ENCODE measurements at regions not wholly inside any gene's neighbourhood (a gene's known extent, or its start where the extent isn't known, plus 50 kb on each side); places are given as distances from the start of the nearest gene placed in this dataset.
"Not testable (repeated sequence)": the region's sequence is repeated elsewhere in the genome, so short reads cannot be mapped to it uniquely, and the experiment has no call there.

DNA sequence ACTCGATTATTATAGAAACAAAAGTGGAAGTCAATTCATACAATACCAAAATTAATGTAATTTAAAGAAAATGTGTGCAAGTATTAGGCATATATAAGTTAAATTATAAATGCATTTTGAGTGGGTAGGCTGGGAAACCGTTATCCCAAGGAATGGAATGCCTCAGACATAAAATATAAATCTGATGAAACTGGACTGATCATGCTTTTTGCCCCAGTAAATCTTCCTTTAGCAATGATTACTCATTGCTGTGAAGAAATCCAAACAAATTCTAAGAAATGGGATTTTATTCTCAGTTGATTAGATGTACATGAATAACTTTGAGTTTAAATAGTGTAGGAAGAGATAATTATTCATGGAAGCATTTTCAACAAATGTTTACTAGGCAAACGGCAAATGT lies 185.5 kb upstream of the KCNMB2 start:
- no peak for DNase-seq

- no peak for DNase-seq
These were observed 183.8 kb upstream of the KCNMB2 start for GRCh38 chr3:178352326-178353005.

DNA sequence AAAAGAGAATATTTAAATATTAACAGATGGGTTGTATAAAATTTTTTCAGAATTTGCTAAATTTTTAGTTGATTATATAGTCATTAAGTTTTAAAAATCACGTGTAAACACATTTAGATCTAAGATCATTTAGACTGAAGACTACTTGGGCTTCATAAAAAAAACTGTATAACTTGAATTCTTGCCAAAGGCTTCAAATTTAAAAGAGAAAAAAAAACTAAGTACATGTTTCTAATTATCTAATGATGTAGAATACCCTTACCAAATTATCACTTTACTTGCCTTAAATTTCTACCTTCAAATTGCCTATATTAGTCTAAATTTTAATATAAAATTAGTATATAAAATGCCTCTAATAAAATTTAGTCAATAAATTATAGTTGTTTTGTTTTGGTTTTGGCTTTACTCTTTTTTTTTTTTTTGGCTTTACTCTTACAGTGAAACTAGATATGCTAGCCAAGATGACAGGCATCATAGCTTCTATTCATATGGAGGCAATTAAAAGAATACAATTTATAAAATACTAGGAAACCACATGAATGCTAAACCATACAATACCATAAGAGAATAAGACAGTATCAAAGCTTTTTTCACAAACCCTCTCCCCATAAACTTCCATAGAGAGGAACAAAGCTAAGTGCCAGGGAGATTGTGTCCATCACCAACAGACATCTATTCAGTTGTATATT lies 183.1 kb upstream of the KCNMB2 start:
- DNase-seq: no peak

DNA sequence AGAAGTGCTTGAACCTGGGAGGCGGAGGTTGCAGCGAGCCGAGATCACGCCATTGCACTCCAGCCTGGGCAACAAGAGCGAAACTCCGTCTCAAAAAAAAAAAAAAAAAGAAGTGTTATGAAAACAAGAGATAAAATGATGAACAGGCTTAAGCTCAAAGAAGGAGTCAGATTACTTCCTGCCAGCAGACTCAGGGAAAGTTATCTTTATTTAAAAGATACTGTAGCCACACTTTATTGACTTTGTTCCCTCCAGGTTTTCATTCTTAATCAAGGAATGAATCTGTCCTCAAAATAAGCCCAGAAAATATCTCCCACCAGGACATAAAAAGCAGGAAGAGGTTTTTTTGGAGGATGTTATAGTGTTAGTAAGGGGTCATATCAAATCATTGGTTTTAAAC lies 176.5 kb upstream of the KCNMB2 start:
- no peak for DNase-seq

GRCh38 chr3:178363048-178363447 lies 173.2 kb upstream of the KCNMB2 start:
- not testable (repeated sequence) for DNase-seq

DNA sequence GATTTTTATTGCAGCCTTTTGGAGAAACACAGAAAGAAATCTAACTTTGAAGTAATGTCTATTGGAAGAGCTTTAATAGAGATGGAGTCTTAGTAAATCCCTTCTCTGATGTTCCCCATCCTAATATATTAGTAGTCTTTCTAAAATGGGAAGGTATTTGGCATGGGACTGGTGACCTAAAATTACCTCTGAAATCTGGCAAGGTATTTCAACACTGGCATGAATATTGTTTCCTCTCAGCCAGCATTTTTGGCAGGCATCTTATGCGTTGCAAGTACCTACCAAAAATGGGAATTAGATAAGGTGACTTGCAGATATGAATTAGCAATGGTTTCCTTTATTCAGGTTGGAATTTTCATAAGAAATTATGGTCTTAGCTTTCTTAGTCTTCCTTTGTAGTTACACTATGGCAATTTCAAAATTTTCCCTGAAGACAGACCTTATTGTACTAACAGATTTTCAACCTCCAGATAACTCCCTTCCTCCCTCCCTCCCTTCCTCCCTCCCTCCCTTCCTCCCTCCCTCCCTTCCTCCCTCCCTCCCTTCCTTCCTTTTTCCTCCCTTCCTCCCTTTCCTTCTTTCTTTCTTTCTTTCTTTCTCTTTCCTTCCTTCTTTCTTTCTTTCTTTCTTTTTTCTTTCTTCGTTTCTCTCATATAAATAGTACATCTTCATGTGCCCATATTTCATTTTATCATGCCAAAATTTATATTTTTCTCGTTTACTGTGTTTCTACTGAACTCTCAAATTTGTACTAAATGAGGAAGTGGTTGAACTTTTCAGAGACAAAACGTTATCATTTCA lies 168.2 kb upstream of the KCNMB2 start:
- DNase-seq: no peak

DNA sequence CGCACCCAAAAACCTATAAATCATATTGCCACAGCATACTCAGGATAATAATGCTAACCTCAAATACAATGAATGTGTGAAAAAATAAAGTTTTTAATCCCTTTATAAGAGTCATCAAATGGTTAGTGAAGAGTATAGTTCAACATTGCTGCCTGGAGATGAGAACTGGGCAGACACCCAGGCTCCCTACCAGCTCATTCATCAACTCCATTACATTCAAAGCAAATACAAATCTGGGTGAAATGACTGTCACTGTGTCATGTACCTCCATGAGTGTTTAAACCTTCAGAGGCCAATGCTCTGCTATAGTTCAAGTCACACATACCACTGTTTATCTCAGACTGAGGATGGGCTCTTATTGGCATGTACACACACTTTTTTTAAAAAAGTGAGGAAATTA lies 167.2 kb upstream of the KCNMB2 start:
- DNase-seq: no peak

DNA sequence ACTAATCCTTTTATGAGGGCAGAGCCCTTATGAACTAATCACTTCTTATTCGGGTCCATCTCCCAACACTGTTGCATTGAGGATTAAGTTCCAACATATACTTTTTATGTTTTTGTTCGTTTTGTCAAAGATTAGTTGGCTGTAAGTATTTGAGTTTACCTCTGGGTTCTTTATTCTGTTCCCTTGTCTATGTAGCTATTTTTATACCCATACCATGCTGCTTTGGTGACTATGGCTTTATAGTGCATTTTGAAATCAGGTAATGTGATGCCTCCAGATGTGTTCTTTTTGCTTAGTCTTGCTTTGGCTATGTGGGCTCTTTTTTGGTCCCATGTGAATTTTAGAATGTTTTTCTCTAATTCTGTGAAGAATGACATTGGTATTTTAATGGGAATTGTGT lies 166.4 kb upstream of the KCNMB2 start:
- DNase-seq: no peak

GRCh38 chr3:178370387-178370786 lies 165.8 kb upstream of the KCNMB2 start:
- DNase-seq: no peak

DNA sequence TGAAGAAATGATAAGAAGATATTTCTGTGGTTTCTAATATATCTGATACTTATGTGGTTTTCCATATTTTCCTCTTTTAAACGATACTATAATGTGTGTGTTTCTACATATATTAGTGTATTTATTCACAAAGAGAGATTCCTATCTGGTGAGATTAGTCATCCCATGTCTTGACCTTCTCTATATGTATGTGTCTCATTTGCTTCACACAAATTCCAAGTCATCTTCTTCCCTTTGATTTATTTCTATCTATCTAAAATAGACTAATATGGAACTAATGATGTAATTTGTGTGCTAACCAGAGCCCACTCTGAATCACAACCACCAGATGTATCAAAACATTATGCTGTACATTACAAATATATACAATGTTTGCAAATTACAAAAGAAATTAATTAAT lies 154.7 kb upstream of the KCNMB2 start:
- no peak for DNase-seq

GRCh38 chr3:178381971-178382448 lies 154.2 kb upstream of the KCNMB2 start:
- DNase-seq: no peak

DNA sequence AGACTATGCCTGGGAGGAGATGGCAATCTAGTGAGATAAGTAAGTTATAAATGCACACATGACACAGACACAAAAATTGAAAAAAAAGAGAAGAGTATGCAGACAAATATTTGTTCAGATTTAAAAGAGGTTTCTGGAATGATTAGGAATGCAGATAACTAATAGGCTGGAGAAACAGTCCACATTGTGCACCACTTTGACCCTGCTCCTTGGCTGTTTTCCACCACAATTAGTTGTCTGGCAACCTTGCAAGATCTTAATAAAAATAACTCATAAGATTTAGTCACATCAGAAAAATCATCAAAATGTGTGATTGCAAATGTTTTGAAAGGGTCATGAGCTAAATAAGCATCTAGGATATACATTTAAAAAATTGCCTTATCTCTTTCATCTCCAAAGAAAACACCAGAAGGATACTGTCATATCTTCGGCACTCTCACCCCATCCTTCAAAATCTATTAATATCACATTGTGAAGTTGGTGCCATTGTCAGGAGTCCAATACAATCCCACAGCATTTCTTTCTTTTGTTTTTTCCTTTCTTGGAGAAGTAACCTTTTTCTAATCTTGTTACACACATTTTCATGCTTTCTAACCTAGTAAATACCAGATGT lies 153.7 kb upstream of the KCNMB2 start:
- DNase-seq: no peak

DNA sequence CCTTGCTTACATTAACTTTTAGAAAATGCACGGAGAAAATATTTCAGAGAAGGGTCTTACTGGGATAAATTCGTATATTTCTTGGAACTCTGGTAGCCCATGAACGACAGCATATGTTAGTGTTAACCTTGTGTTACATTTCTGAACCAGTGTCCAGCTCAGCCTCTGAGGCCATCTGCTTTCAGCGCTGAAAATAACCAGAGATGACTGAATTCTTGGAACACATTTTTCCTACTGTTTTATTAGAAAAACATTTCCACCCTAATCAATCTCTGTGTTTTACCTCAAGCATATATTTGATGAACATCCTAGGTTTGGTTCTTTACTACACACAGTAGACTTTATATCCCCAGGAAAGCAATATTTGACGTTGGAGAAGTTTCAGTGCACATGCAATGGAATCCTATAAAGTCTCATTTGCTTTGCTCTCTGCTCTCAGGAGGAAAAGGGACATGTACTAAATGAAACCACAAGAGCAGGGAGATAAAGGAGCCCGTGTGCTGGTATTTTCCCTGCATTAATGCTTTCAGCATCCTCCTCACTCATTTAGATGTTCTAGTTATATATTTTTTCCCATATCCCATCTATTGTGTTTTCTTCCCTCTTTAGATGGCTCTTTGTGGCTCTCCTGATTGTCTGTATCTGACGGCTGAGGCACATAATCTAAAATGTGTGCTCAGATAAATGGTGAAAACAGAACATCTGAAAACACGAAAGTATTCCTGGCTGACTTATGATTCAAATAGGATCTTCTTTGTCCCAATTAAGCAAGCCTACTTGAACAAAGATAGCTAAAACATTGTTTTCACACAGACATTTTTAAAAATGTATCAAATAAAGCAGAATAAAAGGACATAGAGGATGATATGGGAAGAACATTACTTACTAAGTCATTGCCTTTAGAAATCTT lies 151.7 kb upstream of the KCNMB2 start:
- DNase-seq: no peak

DNA sequence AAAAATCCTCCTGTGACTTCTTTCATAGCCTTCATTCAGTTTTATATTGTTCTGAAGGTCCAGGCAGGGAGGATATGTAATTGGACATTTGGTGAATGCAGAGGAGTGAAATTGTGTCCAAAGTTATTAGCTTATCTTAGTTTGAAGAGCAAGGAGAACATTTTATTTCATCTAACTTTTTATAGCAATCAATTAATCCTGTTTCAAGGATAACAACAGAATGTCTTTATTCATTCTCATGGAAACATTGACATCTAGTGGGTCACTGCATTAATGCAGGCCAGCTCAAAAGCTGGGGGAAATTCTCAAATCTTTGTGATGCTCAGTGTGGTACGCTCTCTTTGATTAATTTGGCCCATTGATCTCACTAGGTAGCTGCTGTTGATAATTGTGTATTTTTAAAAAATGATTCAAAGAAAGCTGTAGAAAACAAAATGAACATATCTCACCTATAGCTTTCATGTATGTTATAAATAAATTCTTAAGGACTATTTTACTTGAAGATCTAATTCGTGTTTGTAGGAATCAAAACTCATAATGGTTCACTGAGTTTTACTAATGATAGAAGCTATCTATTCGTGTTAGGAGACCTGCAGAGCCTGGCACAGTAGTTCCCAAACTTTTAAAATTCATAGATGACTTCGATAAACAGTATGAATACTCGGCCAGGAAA lies 150.8 kb upstream of the KCNMB2 start:
- DNase-seq: no peak

GRCh38 chr3:178386401-178386800 lies 149.8 kb upstream of the KCNMB2 start:
- DNase-seq: no peak

DNA sequence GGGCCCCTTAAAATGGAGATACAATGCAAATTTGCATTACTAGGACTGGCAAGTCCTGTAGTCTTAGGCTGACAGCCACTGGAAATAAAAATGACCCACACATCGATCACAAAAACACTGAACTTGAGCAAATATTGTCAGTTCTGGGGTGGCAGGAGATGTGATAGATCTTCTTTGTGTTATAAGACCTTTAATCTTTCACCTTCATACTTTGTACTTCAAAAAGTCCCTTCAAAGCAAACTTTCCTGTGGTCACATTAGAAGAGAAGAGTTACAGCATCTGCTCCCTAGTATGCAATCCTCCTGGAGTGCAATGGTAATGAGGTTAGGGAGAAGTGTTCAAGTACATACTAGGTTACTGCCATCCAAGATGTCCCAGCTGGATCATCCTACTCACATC lies 149.4 kb upstream of the KCNMB2 start:
- DNase-seq: no peak

- no peak for DNase-seq
These were observed 147.8 kb upstream of the KCNMB2 start for GRCh38 chr3:178388473-178388872.

DNA sequence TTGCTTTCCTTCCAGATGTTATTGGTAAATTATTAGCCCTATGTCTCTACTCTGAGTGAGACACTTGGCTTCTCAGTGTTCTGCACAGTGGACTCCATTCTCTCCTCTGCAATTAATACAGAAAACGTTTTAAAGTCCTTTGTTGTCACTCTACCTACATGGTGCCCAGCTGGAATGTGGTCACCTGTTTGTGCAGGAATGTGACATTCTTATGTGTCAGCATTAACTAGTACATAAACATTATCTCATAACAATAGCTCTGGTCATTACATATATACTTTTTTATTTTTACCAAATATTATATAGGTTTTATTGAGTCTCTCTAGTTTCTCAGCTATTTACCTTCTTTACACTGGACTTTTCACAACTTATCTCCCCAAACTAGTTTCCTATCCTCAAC lies 147.0 kb upstream of the KCNMB2 start:
- DNase-seq: no peak

DNA sequence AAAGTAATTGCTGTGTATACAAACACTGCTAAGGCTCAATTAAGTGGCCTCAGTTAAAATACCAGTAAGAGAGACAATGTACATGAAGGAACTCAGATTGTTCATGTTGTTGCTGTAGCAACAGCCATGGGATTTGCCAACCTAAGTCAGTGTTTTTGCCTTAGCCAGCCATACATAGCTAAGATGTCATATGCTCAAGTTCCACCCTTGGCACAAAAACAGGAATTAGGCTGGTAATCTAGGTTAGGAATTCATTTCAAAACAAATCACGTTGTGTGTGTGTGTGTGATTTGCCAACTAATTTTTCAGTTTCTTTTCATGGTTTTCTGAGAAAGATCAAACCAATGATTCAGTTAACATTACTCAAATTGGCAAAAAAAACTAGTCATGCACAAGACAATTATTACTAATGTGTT lies 143.7 kb upstream of the KCNMB2 start:
- DNase-seq: no peak

DNA sequence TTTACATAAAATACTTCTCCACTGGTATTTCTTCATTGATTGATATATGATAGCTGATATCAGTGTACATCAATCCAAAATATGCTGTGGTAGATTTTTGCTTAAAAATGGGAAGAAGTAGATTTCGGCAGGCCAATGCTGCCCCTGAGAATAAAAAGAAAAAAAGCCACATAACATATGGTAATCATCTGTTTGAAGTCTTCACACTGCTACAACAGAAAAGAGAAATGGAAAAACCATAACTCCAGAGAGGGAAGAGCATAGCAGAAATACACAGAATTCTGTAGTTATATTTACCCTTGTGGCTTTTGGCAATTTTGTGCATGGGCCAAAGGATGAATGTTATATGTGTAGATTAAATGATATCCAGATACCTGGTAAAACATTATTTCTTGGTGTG lies 143.1 kb upstream of the KCNMB2 start:
- no peak for DNase-seq

DNA sequence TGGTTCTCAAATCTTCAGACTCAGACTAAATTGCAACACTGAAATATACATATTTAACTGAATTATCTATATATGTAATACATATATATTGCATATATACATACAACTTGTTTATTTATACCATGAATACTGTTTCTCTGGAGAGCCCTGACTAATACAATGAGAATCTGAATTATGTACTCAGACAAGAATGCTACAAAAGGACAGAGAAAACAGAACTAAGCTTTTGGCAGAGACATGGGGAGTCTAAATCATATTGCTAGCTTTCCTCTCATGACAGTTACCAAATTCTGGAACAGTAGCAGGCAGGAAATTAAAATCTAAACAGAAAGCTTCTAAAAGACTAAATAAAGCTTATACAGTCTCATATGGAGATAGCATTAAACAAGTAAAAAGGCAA lies 142.4 kb upstream of the KCNMB2 start:
- DNase-seq: no peak

DNA sequence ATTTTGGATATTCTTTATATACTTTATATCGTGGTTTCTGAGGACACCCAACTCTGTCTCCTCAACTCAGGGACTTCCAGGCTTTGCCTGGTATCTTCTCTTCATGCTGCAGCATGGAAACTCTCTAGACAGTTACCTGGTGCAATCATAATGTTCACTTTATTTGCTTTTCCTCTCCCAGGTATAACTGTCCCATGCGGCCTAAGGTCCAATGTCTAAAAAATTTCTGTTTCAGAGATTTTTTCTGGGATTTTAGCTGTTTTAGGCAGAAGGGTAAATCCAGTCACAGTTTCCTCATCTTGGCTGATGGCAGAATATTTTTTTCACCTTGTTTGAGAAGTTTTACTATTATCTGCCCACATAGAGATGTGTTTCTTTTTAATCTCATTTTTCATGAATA lies 139.9 kb upstream of the KCNMB2 start:
- no peak for DNase-seq
